ENCODE measurements at regions not wholly inside any gene's neighbourhood (a gene's known extent, or its start where the extent isn't known, plus 50 kb on each side); places are given as distances from the start of the nearest gene placed in this dataset.

DNA sequence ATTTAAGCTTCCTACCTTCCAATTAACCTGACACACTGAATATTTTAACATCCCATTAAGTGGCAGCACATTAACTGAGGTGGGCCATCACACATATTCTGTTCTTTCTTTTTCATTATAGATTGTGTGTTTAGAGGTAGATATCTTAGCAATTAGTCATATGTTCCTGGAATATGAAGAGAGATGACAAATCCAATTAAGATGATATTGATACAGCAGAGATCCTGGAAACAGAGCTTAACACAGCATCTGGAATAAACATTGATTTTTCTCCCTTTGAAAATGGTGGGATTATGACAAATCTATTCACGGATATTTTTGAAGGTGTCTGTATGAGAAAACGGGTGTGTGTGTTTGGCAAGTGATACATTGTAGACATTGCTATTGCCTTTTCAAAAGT, 448.0 kb downstream of the CDH10 start (continued):
- TF ChIP-seq, protein P1, sequence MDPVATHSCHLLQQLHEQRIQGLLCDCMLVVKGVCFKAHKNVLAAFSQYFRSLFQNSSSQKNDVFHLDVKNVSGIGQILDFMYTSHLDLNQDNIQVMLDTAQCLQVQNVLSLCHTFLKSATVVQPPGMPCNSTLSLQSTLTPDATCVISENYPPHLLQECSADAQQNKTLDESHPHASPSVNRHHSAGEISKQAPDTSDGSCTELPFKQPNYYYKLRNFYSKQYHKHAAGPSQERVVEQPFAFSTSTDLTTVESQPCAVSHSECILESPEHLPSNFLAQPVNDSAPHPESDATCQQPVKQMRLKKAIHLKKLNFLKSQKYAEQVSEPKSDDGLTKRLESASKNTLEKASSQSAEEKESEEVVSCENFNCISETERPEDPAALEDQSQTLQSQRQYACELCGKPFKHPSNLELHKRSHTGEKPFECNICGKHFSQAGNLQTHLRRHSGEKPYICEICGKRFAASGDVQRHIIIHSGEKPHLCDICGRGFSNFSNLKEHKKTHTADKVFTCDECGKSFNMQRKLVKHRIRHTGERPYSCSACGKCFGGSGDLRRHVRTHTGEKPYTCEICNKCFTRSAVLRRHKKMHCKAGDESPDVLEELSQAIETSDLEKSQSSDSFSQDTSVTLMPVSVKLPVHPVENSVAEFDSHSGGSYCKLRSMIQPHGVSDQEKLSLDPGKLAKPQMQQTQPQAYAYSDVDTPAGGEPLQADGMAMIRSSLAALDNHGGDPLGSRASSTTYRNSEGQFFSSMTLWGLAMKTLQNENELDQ (CRISPR knock-in tag; IDR thresholded peaks at IDR 0.05; ENCODE audit: borderline replicate concordance), result no peak
- no peak for TF ChIP-seq ZNF263 (CRISPR knock-in tag; IDR thresholded peaks at IDR 0.05)
- TF ChIP-seq TP53 (CRISPR knock-in tag; conservative IDR thresholded peaks at IDR 0.05), result no peak
- no peak for TF ChIP-seq ZNF30 (CRISPR knock-in tag; IDR thresholded peaks at IDR 0.05)

DNA sequence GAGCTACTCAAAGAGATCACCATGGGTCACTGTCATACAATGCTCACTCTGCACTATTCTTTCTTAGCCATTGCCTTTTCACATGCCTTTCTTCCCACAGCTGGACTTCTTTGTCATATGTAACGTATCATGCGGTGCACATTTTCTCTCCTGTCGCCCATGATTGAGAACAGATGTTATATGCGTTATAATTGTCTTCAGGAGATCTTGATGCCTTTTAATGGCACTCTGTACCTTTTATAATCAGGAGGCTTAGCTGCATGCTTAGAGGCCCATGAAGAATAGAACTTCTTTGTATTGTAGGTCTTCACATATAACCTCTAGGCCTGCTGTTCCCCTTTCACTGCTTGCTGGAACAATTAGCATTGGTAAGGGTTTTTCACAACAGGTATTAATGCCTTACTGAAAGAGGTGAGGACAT, 436.1 kb downstream of the CDH10 start:
- CTCF ChIA-PET (ENCODE audit: low intra/inter-chr PET ratio, low total read pairs), result no interaction called here
- Histone ChIP-seq H2AFZ (ENCODE audit: low read length) (no peak overlapping the region), H4K20me1 (ENCODE audit: insufficient read depth, low read length) (no peaks in the 10 kb centered on the region), H3K4me3 (replicated peaks in 1 of 3; ENCODE audit: insufficient read depth in 1 of 3, low read depth in 2 of 3, low read length in 3 of 3) (no peak overlapping the region), H3K79me2 (ENCODE audit: insufficient read depth, low read length) (no peaks in the 10 kb centered on the region), H3K9ac (ENCODE audit: insufficient read depth, low read depth, low read length) (no peak overlapping the region), H3K36me3 (replicated peaks in 1 of 2; ENCODE audit: control insufficient read depth in 1 of 2, insufficient read depth in 2 of 2, low read length in 2 of 2) (no peaks in the 10 kb centered on the region), H3K4me1 (ENCODE audit: insufficient read depth, low read length) (no peaks in the 10 kb centered on the region), H3K9me3 (ENCODE audit: low read length) (peaks cover 31% of the 10 kb centered on the region), H3K27ac (ENCODE audit: extremely low read length, insufficient read depth, low read length) (no peak overlapping the region), H3K4me2 (ENCODE audit: low read depth, low read length) (no peak overlapping the region), H3K27me3 (ENCODE audit: control insufficient read depth in 1 of 2, insufficient read depth in 2 of 2, low read length in 2 of 2) (no peaks in the 10 kb centered on the region; a peak in 1 of 5 replicates)
- no peak for ATAC-seq
- DNase-seq (ENCODE audit: low spot score), result no peak
- FAIRE-seq, result no peak
- TF ChIP-seq ZNF460 (CRISPR knock-in tag; IDR thresholded peaks at IDR 0.05; ENCODE audit: borderline replicate concordance) (no peak), BCL6 (CRISPR knock-in tag; IDR thresholded peaks at IDR 0.05) (no peak), PTBP1 (IDR thresholded peaks at IDR 0.05; ENCODE audit: low read depth, low read length, poor library complexity, severe bottlenecking) (no peak), GFI1 (CRISPR knock-in tag; IDR thresholded peaks at IDR 0.05; ENCODE audit: borderline replicate concordance) (no peak), HOXA9 (CRISPR knock-in tag; IDR thresholded peaks at IDR 0.05; ENCODE audit: borderline replicate concordance) (no peak)
- TF ChIP-seq, protein P2, sequence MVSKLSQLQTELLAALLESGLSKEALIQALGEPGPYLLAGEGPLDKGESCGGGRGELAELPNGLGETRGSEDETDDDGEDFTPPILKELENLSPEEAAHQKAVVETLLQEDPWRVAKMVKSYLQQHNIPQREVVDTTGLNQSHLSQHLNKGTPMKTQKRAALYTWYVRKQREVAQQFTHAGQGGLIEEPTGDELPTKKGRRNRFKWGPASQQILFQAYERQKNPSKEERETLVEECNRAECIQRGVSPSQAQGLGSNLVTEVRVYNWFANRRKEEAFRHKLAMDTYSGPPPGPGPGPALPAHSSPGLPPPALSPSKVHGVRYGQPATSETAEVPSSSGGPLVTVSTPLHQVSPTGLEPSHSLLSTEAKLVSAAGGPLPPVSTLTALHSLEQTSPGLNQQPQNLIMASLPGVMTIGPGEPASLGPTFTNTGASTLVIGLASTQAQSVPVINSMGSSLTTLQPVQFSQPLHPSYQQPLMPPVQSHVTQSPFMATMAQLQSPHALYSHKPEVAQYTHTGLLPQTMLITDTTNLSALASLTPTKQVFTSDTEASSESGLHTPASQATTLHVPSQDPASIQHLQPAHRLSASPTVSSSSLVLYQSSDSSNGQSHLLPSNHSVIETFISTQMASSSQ (IDR thresholded peaks at IDR 0.05; ENCODE audit: low read depth), result no peak
- TF ChIP-seq, protein P2 (CRISPR knock-in tag; IDR thresholded peaks at IDR 0.05; ENCODE audit: borderline replicate concordance), result no peak
- TF ChIP-seq, protein P3, sequence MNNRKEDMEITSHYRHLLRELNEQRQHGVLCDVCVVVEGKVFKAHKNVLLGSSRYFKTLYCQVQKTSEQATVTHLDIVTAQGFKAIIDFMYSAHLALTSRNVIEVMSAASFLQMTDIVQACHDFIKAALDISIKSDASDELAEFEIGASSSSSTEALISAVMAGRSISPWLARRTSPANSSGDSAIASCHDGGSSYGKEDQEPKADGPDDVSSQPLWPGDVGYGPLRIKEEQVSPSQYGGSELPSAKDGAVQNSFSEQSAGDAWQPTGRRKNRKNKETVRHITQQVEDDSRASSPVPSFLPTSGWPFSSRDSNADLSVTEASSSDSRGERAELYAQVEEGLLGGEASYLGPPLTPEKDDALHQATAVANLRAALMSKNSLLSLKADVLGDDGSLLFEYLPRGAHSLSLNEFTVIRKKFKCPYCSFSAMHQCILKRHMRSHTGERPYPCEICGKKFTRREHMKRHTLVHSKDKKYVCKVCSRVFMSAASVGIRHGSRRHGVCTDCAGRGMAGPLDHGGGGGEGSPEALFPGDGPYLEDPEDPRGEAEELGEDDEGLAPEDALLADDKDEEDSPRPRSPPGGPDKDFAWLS (CRISPR knock-in tag; IDR thresholded peaks at IDR 0.05; ENCODE audit: borderline replicate concordance), result no peak
- POLR2A ChIA-PET, result no interaction called here
- BruUV-seq (replicated peaks), result no TSS peak
- 10% methylated on average over 4 of the region's 4 CpGs for WGBS (ENCODE audit: low lambda C conversion rate)
- intact Hi-C loops (cut with micrococcal nuclease; ENCODE audit: unreplicated experiment), result no loop called here
- in situ Hi-C loops (cut with HindIII; ENCODE audit: extremely low pct_ligation_motif_present, low pct_unique_long_range_greater_than_20kb), result no loop called here

Measured in HepG2 (cell line).